22Rv1 (cell line): ENCODE measurements at regions not wholly inside any gene's neighbourhood (a gene's known extent, or its start where the extent isn't known, plus 50 kb on each side); places are given as distances from the start of the nearest gene placed in this dataset.

Experiments
- ZFX ChIP-seq: fragments of 450-650 bp; IDR thresholded peaks from 2 replicates; pipeline ENCODE4 v1.6.1; 2017; ENCODE audit warnings: antibody characterized with exemption, borderline replicate concordance
- TF ChIP-seq, protein P1 (sequence below): fragments of 450-650 bp; IDR thresholded peaks from 2 replicates; pipeline ENCODE4 v1.5.1; 2017; ENCODE audit warnings: mild to moderate bottlenecking

DNA sequence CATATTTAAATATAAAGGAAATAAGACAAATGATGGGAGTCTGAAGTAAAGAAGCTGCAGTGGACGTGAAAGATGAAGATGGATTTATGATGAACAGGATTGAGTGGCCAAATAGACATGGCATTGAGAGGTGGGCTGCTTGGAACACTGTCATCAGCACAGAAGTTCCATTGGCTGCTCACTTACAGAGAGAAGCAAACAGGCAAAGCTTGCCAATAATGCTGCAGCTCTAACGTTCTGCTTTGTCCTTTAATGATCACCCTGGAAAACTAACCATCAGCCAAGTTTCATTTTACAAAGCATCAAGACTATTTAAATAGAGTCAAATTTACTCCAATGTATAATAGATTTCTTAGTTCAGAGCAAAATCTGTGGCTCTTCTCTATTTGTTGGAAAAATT, 721.4 kb downstream of the TMTC2 start:
- TF ChIP-seq, protein P1, sequence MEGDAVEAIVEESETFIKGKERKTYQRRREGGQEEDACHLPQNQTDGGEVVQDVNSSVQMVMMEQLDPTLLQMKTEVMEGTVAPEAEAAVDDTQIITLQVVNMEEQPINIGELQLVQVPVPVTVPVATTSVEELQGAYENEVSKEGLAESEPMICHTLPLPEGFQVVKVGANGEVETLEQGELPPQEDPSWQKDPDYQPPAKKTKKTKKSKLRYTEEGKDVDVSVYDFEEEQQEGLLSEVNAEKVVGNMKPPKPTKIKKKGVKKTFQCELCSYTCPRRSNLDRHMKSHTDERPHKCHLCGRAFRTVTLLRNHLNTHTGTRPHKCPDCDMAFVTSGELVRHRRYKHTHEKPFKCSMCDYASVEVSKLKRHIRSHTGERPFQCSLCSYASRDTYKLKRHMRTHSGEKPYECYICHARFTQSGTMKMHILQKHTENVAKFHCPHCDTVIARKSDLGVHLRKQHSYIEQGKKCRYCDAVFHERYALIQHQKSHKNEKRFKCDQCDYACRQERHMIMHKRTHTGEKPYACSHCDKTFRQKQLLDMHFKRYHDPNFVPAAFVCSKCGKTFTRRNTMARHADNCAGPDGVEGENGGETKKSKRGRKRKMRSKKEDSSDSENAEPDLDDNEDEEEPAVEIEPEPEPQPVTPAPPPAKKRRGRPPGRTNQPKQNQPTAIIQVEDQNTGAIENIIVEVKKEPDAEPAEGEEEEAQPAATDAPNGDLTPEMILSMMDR: no peak
- TF ChIP-seq ZFX: no peak
